Type B pancreatic cell (in vitro differentiated cells): ENCODE measurements at regions not wholly inside any gene's neighbourhood (a gene's known extent, or its start where the extent isn't known, plus 50 kb on each side); places are given as distances from the start of the nearest gene placed in this dataset.

Experiments used
- DNase-seq: peaks from one replicate; pipeline ENCODE4 v3.0.0; 2021; ENCODE audit warnings: mixed read lengths; ENCODE audit not compliant: unreplicated experiment; ENCODE audit errors: extremely low spot score
- H3K27ac Mint-ChIP-seq: 2 replicates; pipeline ENCODE4 v1.8.0; 2021; ENCODE audit warnings: mild to moderate bottlenecking, mixed read lengths
- H3K27me3 Mint-ChIP-seq: 2 replicates; pipeline ENCODE4 v1.8.0; 2021; ENCODE audit warnings: mixed read lengths
- H3K36me3 Mint-ChIP-seq: 2 replicates; pipeline ENCODE4 v1.8.0; 2021; ENCODE audit warnings: mixed read lengths
- H3K4me1 Mint-ChIP-seq: one replicate; pipeline ENCODE4 v1.8.0; 2021; ENCODE audit warnings: mixed read lengths; ENCODE audit not compliant: unreplicated experiment
- H3K4me3 Mint-ChIP-seq: 2 replicates; pipeline ENCODE4 v1.8.0; 2021; ENCODE audit warnings: mild to moderate bottlenecking, mixed read lengths
- H3K9me3 Mint-ChIP-seq: 2 replicates; pipeline ENCODE4 v1.8.0; 2021; ENCODE audit warnings: mixed read lengths
- CTCF ChIP-seq: fragments of 200-600 bp; sonication (generic); conservative IDR thresholded peaks from 2 replicates; pipeline ENCODE4 v1.5.0; 2021; ENCODE audit warnings: antibody characterized with exemption, mild to moderate bottlenecking

DNA sequence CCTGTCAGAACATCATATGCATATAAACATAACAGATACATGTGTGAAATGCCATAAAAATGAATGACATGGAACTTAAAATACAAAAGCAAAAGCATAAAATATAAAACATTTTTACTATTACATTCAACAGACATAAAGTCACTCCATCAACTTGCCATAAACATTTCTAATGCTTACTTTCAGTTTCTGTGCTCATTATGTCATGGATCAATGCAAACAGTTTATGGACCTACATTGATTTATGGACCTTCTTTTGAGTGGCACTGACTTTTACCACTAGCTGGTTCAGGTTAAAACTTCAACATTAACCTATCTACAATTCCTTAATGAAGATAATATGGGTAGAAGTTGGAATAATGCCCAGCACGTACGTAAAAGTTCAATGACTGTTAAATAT, 577.4 kb upstream of the LMCD1 start:
- Mint-ChIP-seq H3K27ac (no peak overlapping the region), H3K4me1 (no peaks in the 10 kb centered on the region), H3K9me3 (no peaks in the 10 kb centered on the region), H3K36me3 (no peaks in the 10 kb centered on the region), H3K27me3 (peaks cover 5% of the 10 kb centered on the region), H3K4me3 (no peak overlapping the region)
- no peak for DNase-seq
- no peak for TF ChIP-seq CTCF

- Mint-ChIP-seq H3K36me3 (no peaks in the 10 kb centered on the region), H3K9me3 (no peaks in the 10 kb centered on the region), H3K4me1 (no peaks in the 10 kb centered on the region), H3K4me3 (no peak overlapping the region), H3K27me3 (peaks cover 5% of the 10 kb centered on the region), H3K27ac (no peak overlapping the region)
- DNase-seq, result no peak
- TF ChIP-seq CTCF, result no peak
Measured at GRCh38 chr3:7927015-7927414, 574.6 kb upstream of the LMCD1 start.

- H3K27me3 Mint-ChIP-seq, result peaks cover 5% of the 10 kb centered on the region
- no peak overlapping the region for H3K27ac Mint-ChIP-seq
- no peak for DNase-seq
- H3K4me1 Mint-ChIP-seq, result no peaks in the 10 kb centered on the region
- H3K4me3 Mint-ChIP-seq, result no peak overlapping the region
- TF ChIP-seq CTCF, result no peak
- H3K9me3 Mint-ChIP-seq, result no peaks in the 10 kb centered on the region
- H3K36me3 Mint-ChIP-seq, result no peaks in the 10 kb centered on the region
Measured at GRCh38 chr3:7927864-7928263, 573.8 kb upstream of the LMCD1 start.

DNA sequence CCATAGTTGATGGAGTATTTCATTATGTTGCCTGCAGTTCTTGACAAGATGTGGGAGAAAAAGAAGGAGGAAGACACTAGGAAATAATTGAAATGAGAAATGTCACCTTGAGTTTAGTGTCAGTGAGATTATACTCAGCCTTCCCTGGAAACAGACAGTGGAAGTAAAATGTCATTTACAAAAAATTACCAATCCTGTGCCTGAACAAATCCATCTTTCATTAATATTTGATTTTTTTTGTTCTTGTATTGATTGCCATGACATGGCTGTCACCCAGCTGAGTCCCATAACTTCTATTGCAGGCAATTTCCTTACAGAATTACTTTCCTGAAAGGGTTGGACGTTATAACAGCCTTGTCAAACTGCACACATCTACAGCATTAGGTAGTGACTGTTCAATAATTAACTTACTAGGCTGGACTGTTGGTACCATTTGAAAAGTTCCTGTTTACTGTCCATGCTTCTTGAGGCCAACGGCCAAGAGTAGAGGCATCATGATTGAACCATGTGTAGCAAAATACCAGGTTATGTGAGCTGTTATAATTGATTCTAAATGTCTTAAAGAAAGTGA, 572.2 kb upstream of the LMCD1 start:
- DNase-seq, result no peak
- Mint-ChIP-seq H3K9me3 (peaks cover 4% of the 10 kb centered on the region), H3K4me1 (no peaks in the 10 kb centered on the region), H3K36me3 (no peaks in the 10 kb centered on the region), H3K27ac (no peak overlapping the region), H3K4me3 (no peak overlapping the region), H3K27me3 (peaks cover 5% of the 10 kb centered on the region)
- TF ChIP-seq CTCF, result no peak

- TF ChIP-seq CTCF, result no peak
- Mint-ChIP-seq H3K27ac (no peak overlapping the region), H3K36me3 (no peaks in the 10 kb centered on the region)
Measured at GRCh38 chr3:7934362-7934761, 567.3 kb upstream of the LMCD1 start.

DNA sequence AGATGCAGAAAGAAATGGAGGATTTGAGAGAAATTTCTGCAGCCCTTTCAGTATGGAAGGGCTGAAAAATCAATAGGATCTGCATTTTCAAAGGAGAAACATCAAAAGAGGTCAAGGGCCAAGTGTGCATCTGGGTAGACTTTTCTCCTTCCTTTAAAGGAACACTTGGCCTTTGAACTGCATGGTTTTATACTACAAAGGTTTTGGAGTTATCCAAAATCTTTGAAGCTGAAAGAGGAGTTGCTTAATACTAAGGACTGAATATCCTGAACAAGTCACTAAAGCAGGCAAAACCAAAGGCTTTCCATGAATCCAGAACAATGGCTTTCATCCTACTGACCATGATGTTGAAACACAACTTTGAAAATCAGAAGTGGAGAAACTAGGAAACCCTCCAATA, 553.7 kb upstream of the LMCD1 start:
- H3K27me3 Mint-ChIP-seq, result no peaks in the 10 kb centered on the region
- no peaks in the 10 kb centered on the region for H3K9me3 Mint-ChIP-seq
- H3K36me3 Mint-ChIP-seq, result no peaks in the 10 kb centered on the region
- DNase-seq, result no peak
- no peak overlapping the region for H3K4me3 Mint-ChIP-seq
- no peak overlapping the region for H3K27ac Mint-ChIP-seq
- TF ChIP-seq CTCF, result no peak
- H3K4me1 Mint-ChIP-seq, result no peaks in the 10 kb centered on the region

More at GRCh38 chr3:7934362-7934761, 567.3 kb upstream of the LMCD1 start:
- Mint-ChIP-seq H3K4me3 (no peak overlapping the region), H3K4me1 (no peaks in the 10 kb centered on the region), H3K27me3 (no peaks in the 10 kb centered on the region), H3K9me3 (peaks cover 4% of the 10 kb centered on the region)
- DNase-seq, result no peak
